ENCODE measurements at regions not wholly inside any gene's neighbourhood (a gene's known extent, or its start where the extent isn't known, plus 50 kb on each side); places are given as distances from the start of the nearest gene placed in this dataset.
"Not testable (repeated sequence)": the region's sequence is repeated elsewhere in the genome, so short reads cannot be mapped to it uniquely, and the experiment has no call there.

GRCh38 chr9:85185486-85186217 lies 516.1 kb downstream of the NTRK2 start:
- intact Hi-C loops (cut with DNase I), result no loop called here
- DNase-seq, result no peak
- ATAC-seq (ENCODE audit: poor library complexity), result no peak

GRCh38 chr9:85182383-85182782 lies 512.9 kb downstream of the NTRK2 start:
- DNase-seq (no peak), ATAC-seq (ENCODE audit: poor library complexity) (no peak)
- intact Hi-C loops (cut with DNase I), result no loop called here

GRCh38 chr9:85178474-85178873 lies 508.9 kb downstream of the NTRK2 start:
- ATAC-seq (ENCODE audit: poor library complexity) (no peak), DNase-seq (no peak)
- intact Hi-C loops (cut with DNase I), result no loop called here

- intact Hi-C loops (cut with DNase I), result no loop called here
- DNase-seq (no peak), ATAC-seq (ENCODE audit: poor library complexity) (no peak)
These were observed 504.4 kb downstream of the NTRK2 start for GRCh38 chr9:85173967-85174366.

GRCh38 chr9:85172001-85172978 lies 502.8 kb downstream of the NTRK2 start:
- no peak for DNase-seq
- intact Hi-C loops (cut with DNase I), result no loop called here
- ATAC-seq (ENCODE audit: poor library complexity), result peak; percentile 77

- DNase-seq (no peak), ATAC-seq (ENCODE audit: poor library complexity) (no peak)
- intact Hi-C loops (cut with DNase I), result no loop called here
These were observed 501.6 kb downstream of the NTRK2 start for GRCh38 chr9:85171163-85171562.

GRCh38 chr9:85168412-85168811 lies 498.9 kb downstream of the NTRK2 start:
- DNase-seq (no peak), ATAC-seq (ENCODE audit: poor library complexity) (no peak)
- intact Hi-C loops (cut with DNase I), result no loop called here

- intact Hi-C loops (cut with DNase I), result no loop called here
- no peak for ATAC-seq (ENCODE audit: poor library complexity)
These were observed 497.6 kb downstream of the NTRK2 start for GRCh38 chr9:85167146-85167545.

GRCh38 chr9:85163825-85164224 lies 494.3 kb downstream of the NTRK2 start:
- intact Hi-C loops (cut with DNase I), result no loop called here
- ATAC-seq (ENCODE audit: poor library complexity) (no peak), DNase-seq (no peak)

More at GRCh38 chr9:85167146-85167545, 497.6 kb downstream of the NTRK2 start:
- no peak for DNase-seq

GRCh38 chr9:85163415-85163814 lies 493.9 kb downstream of the NTRK2 start:
- DNase-seq (no peak), ATAC-seq (ENCODE audit: poor library complexity) (no peak)
- intact Hi-C loops (cut with DNase I), result no loop called here

GRCh38 chr9:85162822-85163221 lies 493.3 kb downstream of the NTRK2 start:
- ATAC-seq (ENCODE audit: poor library complexity) (no peak), DNase-seq (no peak)
- intact Hi-C loops (cut with DNase I), result no loop called here

- DNase-seq; ATAC-seq (ENCODE audit: poor library complexity); intact Hi-C loops (cut with DNase I): not testable (repeated sequence)
These were observed 491.4 kb downstream of the NTRK2 start for GRCh38 chr9:85160944-85161343.

- no peak for DNase-seq
These were observed 489.0 kb downstream of the NTRK2 start for GRCh38 chr9:85158512-85158911.

GRCh38 chr9:85157772-85158171 lies 488.2 kb downstream of the NTRK2 start:
- intact Hi-C loops (cut with DNase I), result no loop called here
- DNase-seq, result no peak

More at GRCh38 chr9:85158512-85158911, 489.0 kb downstream of the NTRK2 start:
- intact Hi-C loops (cut with DNase I), result no loop called here
- ATAC-seq (ENCODE audit: poor library complexity), result no peak

GRCh38 chr9:85156652-85157051 lies 487.1 kb downstream of the NTRK2 start:
- no peak for ATAC-seq (ENCODE audit: poor library complexity)

More at GRCh38 chr9:85157772-85158171, 488.2 kb downstream of the NTRK2 start:
- no peak for ATAC-seq (ENCODE audit: poor library complexity)

GRCh38 chr9:85155352-85155751 lies 485.8 kb downstream of the NTRK2 start:
- no peak for DNase-seq
- ATAC-seq (ENCODE audit: poor library complexity), result no peak
- intact Hi-C loops (cut with DNase I), result no loop called here

More at GRCh38 chr9:85156652-85157051, 487.1 kb downstream of the NTRK2 start:
- no peak for DNase-seq
- intact Hi-C loops (cut with DNase I), result no loop called here

- intact Hi-C loops (cut with DNase I), result no loop called here
- ATAC-seq (ENCODE audit: poor library complexity), result no peak
These were observed 482.2 kb downstream of the NTRK2 start for GRCh38 chr9:85151741-85152140.

GRCh38 chr9:85151162-85151561 lies 481.6 kb downstream of the NTRK2 start:
- ATAC-seq (ENCODE audit: poor library complexity), result no peak
- intact Hi-C loops (cut with DNase I), result no loop called here
- no peak for DNase-seq

More at GRCh38 chr9:85151741-85152140, 482.2 kb downstream of the NTRK2 start:
- DNase-seq, result no peak

GRCh38 chr9:85147046-85147640 lies 477.6 kb downstream of the NTRK2 start:
- intact Hi-C loops (cut with DNase I), result no loop called here
- ATAC-seq (ENCODE audit: poor library complexity), result no peak

More at GRCh38 chr9:85147046-85147640, 477.6 kb downstream of the NTRK2 start:
- DNase-seq, result no peak

All from Right ventricle myocardium superior (tissue), 1 donor.